Brain pericyte (primary cell): ENCODE measurements at regions not wholly inside any gene's neighbourhood (a gene's known extent, or its start where the extent isn't known, plus 50 kb on each side); places are given as distances from the start of the nearest gene placed in this dataset.

Source experiments
- DNase-seq: peaks from one replicate; pipeline ENCODE4 v3.0.0-alpha.2; 2012; ENCODE audit warnings: low read depth, low spot score

DNA sequence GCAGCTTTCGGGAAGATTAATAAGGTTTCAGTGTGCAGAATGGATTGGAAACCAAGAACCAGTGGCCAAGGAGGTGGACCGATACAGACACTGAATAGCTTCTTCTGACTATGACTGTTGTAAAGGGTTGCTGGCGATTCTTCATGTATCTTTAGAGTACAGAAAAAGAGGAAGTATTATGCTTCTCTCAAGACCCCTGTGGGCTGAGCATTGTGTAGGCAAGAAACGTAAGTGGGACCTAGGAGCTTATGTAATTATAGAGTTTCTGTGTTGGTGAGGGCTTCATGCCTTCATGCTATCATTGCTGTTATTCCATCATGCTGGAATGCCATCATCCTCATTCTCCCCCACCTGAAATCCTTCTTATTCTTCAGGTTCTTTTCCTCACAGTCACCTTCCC lies 105.4 kb upstream of the AKIRIN2 start:
- DNase-seq: no peak

DNA sequence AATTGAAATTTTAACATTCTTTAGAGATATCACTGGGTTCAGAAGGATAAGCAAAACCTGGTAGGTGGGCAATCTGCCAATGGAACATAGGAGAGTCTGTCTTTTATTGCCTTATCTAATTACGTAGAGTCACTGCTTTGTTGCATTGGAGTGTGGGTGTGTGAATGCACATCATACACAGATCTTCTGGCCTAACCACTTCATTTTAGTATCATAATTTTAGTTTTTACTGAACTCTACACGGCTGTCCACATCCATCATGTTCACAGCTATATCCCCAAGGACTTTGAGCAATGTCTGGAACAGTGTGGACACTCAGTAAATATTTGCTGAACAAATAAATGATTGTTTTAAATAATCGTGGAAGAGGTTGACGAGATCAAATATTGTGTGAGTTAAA lies 104.6 kb upstream of the AKIRIN2 start:
- DNase-seq: no peak

DNA sequence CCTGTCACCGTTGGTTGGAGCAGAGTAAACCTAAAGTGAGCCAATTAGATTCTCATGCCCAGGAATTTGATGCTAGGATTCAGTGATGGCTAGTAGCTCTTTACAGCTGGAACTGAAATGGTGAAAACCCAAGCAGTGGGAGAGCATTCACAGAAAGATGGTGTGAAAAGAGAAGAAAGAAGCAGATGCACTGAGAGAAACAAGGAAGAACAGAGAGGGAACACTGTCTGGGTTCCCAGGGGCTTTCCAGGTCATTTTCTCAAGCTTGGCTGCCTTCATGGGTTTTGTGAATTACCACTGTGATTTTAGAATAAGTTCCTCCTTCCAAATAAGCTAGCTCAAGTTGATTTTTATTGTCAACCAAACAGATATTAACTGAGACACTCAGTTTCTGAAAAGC lies 104.1 kb upstream of the AKIRIN2 start:
- DNase-seq: no peak

DNA sequence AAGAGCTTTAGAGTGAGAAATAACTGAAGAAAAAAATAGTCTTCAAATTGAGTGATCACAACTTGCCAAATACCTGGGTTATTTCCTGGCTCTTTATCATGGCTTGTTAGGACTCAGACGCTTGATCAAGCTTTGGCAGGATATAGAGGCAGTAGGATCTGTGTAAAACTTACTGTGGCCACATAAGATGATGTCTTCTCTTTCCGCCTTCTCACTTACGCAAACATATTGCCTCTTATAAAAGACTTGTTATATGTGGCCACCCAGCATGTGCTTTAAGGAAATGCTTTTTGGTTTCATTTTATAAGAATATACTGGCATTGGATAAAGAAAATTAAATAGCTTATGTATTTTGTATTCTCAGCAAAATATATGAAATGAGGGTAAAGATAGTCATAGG lies 101.8 kb upstream of the AKIRIN2 start:
- no peak for DNase-seq

DNA sequence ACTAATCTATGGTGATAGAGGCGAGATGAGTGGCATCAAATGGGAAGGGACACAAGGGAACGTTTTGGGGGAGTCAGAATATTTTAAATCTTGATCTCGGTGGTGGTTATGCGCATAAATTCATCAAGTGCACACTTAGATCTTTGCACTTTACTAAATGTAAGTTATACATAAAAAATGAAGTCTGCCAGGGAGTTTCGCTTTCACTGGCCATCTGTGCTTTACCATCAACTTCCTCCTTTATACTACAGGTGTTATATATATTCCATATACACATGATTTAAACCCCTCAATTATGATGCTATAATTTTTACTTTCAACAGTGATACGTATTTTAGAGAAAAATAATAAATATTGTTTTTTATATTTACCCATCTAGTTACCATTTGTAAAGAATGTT lies 97.6 kb upstream of the AKIRIN2 start:
- DNase-seq: no peak

DNA sequence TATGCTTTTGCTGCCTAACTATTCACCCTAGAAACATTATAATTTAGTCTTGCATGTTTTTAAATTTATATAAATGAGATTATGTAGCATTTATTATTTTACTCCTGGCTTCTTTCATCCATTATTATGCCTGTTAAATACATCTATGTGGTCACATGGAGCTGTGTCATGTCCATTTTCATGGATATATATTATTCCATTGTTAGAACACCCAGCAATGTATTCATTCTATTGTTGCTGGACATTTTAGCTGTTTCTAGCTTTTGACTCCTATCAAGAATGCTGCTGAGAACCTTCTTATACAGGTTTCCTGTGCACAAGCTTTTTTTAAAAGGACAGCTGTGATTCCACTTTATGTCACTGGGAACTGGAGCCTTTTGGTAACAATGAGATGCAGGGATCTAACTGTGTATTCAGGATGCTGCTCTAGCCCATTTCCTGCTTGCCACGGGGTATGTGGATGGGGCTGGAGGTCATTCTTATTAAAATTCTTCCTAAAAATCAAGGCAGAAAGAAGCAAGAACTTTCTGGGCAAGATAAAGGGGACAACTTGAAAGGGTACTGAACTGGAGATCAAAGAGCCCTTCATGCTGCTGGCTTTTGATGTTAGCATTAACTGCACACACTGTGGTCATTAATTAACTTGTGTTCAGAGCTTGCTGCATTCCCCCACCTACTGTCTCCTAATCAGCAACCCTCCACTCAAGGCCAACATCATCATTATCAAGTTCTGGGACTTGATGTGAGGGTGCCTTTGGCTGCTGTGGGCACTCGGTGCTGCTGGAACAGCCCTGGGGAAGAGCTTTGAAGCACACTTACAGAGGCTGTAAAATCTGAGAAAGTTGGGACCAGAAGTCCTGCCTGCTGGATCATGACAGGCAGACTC lies 96.6 kb upstream of the AKIRIN2 start:
- DNase-seq: no peak

DNA sequence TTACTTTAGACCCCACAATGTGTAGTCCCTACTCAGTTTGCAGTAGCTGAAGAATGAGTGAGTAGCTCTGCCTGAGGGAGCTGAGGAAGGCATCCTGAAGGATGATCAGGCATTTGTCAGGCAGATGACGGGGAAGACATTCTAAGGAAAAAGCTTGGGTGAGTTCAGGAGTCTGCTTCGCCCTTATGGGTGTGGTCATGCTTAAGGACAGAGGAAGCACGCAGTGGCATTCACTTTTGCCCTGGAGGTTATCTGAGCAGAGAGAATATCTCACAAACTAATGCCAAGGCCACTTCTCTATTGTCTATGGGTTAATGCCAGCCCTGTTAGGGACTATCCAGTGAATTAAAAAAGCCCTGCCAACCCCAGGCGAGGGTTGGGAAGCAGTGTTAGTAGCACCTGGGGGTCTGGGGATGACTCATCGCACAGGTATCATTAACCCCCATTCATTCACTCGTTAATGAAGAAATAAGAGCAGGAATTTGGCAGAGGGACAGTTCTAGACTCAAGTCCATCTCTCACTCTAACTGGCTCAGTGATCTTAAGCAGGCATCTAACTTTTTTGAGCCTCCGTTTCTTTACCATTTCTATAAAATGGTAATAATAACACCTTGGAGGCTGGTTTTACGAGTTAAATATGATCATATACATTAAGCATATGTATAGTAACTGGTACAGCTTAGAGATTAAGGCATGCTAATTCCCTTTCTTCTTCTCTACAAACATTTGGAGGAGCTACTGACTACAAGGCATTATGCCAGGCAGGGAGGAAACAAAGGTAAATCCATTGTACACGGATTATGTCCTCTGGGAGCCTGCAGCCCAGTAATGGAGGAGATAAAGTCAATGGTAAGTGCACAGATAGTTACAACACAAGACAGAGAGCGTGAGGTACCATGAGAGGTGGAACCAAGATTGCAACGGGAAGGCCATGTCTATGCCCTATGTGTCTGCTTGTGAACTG lies 93.2 kb upstream of the AKIRIN2 start:
- DNase-seq: no peak

DNA sequence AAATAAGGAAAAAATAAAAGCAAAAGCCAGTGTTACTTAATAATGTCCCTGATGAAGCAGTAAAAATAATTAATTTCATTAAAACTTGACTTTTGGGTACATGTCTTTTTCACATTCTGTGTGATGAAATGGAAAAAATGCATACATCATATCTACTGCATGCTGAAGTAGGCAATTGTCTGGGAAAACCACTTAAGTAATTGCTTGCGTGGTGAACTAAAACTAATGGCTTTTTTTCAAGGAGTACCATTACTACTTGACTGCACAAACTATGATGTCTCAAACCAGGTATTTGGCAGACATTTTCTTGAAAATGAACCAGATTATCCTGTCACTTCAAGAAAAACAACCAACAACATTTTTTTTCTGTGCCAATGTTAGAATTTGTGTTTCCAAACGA lies 91.3 kb upstream of the AKIRIN2 start:
- no peak for DNase-seq

DNA sequence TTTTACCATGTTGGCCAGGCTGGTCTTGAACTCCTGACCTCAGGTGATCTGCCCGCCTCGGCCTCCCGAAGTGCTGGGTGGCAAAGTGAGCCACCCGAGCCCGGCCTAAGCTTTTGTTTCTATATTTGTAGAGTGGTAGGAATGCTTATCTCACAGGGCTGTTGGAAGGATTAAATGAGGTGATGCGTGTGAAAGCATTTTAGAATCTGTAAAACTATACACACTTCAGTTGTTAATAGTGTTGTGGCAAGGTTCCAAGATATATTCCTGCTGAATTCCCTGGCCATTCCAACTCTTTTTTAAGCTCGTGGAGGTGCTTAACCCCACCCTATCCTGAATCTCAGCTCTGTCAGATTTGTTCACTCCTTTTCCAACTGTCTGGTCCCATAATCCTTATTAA lies 89.9 kb upstream of the AKIRIN2 start:
- no peak for DNase-seq

DNA sequence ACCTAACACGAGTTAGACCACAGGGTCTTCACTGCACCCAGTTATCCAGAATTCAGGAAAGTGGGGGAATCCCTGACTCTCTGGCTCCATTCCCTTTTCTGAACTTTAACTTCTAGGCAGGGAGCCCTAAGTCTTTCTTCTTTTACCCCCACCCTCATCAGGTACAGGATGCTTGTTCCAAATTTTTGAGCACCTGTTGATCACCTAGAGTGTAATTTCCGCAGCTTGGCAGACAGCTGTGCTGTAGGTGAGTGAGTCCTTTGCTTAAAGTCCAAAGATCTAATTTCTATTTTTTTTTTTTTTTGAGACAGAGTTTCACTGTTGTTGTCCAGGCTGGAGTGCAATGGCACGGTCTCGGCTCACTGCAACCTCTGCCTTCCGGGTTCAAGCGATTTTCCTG lies 89.5 kb upstream of the AKIRIN2 start:
- no peak for DNase-seq

DNA sequence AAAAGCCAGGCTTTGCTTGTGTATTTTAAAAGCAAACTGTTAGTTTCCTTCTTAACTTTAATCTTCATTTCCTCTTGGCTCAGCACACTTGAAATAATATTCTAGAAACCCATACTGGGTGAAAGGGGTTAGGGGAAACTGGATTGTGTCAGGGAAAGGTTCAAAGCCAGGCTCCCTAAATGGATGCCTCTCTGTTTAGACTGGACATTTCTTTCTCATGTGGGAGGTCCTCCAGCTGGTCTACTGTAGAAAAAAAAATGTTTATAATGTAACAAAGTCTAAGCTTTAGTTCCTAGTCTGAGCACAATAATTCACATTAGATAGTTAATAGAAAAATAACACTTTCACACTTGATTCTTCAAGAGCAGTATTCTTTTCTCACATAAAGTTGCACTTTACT lies 89.0 kb upstream of the AKIRIN2 start:
- no peak for DNase-seq

DNA sequence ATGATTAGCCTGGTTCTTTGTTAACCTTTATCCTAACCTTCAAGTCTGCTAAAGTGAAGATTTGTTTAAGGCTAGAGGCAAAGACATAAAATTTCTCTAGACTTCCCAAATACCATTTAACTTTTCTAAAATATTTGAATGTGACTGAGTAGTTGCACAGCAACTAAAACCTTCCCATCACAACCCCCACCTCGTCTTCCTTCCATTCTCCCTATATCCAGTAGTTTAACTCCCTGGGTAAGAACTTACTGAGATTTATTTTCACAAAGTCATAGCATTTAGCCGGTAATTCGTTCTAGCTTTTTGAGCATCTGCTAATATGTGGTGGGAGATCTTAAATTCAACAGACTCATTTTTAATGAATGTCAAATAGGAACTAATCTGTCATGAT lies 87.9 kb upstream of the AKIRIN2 start:
- DNase-seq: no peak

DNA sequence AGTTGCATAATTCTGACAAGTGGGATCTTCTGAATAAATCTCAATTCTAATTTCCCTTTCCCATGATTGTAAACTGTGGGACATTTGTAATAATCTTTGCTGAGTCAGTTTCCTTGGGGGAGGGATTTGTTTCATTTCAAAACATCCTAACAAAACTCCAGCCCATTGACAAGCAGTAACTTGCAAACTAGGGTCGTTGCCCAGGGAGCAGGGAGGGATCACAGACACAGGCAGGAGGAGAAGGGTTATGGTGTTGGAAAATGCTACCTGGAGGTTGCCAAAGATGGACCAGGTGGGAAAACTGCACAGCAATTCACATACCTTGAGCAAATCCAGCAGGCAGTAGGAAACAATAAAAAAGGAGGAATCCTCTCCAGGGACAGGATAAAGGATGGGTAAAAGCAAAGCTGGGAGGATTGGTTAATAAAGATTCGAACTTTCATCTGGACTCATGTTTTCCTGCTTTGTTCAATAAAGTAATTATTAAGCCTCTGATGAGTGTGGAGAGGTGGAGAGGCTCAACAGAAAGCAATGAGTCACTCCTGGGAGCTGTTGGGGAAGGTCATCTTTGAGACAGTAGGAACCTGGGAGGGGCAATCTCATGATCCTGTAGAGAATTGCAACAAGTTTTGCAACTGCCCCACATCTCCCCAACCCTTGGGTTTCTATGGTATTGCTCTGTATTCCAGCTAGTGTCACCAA lies 87.3 kb upstream of the AKIRIN2 start:
- no peak for DNase-seq

DNA sequence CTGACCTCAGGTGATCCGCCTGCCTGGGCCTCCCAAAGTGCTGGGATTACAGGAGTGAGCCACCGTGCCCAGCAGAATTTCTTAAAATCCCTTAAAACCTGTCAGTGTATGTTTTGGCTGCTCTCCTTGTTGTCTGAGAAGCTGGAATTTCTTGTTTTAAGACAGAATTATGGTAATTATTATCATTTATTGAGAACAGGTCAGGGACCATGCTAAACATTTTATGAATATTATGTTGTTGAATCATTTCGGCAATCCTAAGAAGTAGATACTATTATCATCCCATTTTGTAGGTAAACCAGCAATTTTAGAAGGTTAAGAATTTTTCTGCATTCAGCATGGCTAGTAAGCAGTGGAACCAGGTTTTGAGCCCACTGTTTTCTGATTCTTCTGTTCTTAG lies 86.1 kb upstream of the AKIRIN2 start:
- no peak for DNase-seq

DNA sequence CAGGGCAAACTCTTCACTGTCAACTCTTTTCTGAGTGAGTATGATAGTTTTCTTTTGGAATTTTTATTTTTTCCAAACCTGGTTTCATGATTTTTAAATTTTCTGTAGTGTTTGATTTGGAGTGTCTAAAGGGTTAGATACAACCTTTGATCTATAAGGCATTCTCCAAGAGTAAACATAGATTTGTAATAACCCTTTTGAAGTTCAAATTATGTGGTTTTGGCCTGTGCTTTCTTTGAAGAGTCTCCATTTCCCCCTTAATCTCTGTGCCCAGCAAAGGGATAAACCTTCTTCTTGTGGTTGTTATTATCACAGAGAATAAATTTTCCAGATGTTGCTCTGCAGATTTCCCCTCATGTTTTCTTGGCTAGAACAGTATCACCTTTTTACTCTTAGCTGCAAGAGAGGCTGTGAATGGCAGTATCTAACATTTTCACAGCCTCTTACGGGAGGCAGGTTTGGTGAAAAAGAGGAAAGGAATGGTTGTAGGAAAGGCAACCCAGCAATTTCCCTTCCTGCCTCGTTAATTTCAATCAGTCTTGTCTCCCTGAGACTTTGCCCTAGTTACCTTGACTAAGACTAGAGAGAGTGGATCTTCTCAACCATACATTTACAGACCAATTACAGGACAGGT lies 83.3 kb upstream of the AKIRIN2 start:
- no peak for DNase-seq

DNA sequence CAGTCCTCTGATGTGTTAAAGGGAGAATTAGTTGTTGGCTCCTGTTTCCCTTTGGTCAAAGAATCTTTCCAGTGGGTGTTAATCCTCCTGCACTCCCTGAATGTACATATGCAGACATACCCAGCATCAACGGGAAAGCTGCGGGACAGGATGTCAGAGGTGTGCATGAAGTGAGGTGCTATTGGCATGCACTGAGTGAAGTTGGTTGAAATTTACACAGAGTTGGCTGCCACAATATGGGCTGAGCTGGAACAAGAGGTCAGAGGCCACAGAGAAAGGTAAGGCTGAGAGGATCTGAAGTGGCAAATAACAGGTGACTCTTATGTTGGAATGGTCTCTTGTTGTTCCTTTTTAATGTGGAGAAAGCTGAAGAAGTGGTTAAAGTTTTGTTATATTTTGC lies 82.7 kb upstream of the AKIRIN2 start:
- DNase-seq: no peak

DNA sequence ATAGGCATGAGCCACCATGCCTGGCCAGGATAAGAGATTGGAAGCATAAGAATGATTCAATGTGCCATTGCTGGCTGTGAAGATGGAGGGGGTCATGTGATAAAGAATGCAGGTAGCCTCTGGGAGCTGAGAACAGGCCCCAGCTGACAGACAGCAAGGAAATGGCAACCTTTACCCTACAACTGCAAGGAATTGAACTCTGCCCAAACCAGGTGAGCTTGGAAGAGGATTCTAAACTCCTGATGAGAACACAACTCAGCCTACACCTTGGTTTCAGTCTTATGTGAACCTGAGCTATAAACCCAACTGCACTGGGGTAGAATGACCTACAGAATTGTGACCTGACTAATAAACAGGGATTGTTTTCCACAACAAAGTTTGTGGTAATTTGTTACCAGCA lies 82.0 kb upstream of the AKIRIN2 start:
- DNase-seq: no peak

DNA sequence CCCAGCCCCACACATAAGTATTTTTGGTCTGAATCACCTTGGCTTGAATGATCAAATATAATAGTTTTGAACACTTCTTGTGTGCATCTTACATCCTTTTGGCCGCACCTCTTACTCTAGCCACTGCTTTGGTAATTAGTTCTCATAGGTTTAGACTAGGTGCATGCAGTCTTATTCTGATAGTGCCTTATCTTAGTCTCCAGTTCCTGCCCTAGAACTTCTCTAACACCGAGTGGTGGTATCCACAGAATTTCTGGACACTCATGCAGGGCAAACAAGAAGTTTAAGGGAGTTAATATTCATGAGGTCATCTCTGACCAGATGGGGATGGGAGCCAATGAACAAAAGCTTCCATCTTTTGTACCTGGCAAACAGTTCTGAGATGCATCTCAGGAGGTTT lies 77.5 kb upstream of the AKIRIN2 start:
- no peak for DNase-seq

DNA sequence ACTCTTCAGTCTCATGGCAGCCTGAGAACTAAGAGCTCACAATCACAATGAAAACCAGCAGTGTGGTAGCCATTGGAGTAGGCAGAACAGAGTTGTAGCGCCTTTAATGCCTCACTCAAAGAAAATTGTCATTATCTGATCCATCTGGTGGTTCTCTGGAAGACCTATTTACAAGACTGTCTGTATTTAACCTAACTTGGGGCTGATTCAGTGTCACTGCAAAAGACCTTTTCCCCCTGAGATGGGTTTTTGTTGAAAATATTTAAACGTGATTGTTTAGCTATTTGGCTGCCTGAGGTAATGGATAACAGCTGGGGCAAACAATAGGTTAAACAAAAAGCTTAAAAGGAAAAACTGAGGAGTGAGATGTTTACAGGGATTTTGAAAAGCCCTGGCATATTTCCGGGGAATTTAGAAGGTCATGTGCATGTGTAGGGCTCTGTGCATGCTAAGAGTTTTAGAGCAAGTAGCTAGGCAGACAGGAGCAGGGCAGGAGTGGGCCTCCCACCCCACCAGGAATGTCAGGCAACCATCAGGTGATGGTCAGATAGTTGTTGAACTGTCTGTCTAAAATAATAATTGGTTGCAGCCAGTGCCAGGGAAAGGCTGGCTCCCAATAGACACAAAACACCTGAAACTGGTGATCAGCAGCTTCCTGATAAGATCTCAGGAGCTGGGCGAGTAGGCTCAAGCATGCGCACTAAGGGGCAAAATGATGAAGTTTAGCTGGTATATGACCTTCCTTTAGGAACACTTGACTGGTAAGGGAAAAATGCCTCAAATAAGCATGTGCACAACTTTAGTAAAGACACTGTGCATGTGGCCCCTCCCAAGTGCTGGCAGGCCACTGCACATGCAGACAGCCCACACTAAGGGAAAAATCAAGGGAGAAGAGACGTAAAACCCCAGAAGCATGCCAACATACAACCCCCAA lies 70.8 kb upstream of the AKIRIN2 start:
- DNase-seq: no peak

DNA sequence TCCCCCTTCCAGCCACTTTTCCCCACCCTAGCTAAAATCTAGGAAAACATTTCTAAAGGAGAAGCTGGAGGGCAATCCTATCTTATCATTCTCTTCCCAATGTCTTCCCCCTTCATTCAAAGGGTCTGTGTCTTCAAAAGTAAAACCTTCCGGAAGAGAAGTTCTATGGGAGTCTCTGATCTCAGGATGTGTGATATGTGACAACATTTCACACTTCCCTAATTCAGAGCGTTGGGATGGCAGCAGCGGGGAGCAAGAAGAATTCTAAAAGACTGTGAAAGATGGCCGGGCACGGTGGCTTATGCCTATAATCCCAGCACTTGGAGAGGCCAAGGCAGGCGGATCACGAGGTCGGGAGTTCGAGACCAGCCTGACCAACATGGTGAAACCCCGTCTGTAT lies 65.4 kb upstream of the AKIRIN2 start:
- DNase-seq: no peak

DNA sequence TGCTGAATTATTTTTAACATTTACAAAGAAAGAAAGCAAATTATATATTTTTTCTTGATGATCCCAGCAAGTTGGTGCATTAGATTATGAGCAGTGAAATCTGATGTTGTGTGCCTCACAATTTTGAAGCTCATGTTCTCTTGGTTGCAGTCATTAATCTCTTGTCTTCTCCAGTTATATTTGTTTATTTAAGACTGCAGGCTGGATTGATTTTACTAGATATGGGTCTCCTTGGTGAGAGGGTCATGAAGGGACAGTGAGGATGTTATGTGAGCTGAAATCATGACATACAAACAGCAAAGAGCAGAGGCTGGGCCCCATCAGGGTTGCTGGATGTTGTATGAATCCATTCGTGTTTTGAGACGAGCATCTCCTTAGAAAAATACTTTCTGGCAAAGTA lies 64.2 kb upstream of the AKIRIN2 start:
- no peak for DNase-seq
